GM21381 (cell line): ENCODE measurements at regions not wholly inside any gene's neighbourhood (a gene's known extent, or its start where the extent isn't known, plus 50 kb on each side); places are given as distances from the start of the nearest gene placed in this dataset.

Experiments
- ATAC-seq: cut with Tn5 transposase; IDR thresholded peaks from one replicate; pipeline ENCODE4 v1.9.1; 2021; ENCODE audit warnings: mild to moderate bottlenecking, moderate library complexity; ENCODE audit not compliant: unreplicated experiment

GRCh38 chr3:117434661-117435412, 725.3 kb downstream of the TUSC7 start:
- no peak for ATAC-seq

- ATAC-seq: no peak
Measured at GRCh38 chr3:117435506-117435905, 725.9 kb downstream of the TUSC7 start.

- ATAC-seq: no peak
Measured at GRCh38 chr3:117439812-117440211, 730.2 kb downstream of the TUSC7 start.

GRCh38 chr3:117441851-117442250, 732.3 kb downstream of the TUSC7 start:
- no peak for ATAC-seq

- ATAC-seq: no peak
Measured at GRCh38 chr3:117442566-117442965, 733.0 kb downstream of the TUSC7 start.

GRCh38 chr3:117443014-117443413, 733.4 kb downstream of the TUSC7 start:
- ATAC-seq: no peak

- no peak for ATAC-seq
Measured at GRCh38 chr3:117444175-117444574, 734.6 kb downstream of the TUSC7 start.

- ATAC-seq: no peak
Measured at GRCh38 chr3:117447419-117447818, 737.8 kb downstream of the TUSC7 start.

- no peak for ATAC-seq
Measured at GRCh38 chr3:117450026-117450425, 740.4 kb downstream of the TUSC7 start.

- ATAC-seq: no peak
Measured at GRCh38 chr3:117454254-117454653, 744.7 kb downstream of the TUSC7 start.

- ATAC-seq: no peak
Measured at GRCh38 chr3:117454908-117455307, 745.3 kb downstream of the TUSC7 start.

- no peak for ATAC-seq
Measured at GRCh38 chr3:117455782-117456181, 746.2 kb downstream of the TUSC7 start.

- no peak for ATAC-seq
Measured at GRCh38 chr3:117463276-117464115, 753.9 kb downstream of the TUSC7 start.

GRCh38 chr3:117471831-117472230, 762.3 kb downstream of the TUSC7 start:
- ATAC-seq: no peak

GRCh38 chr3:117473981-117474538, 764.5 kb downstream of the TUSC7 start:
- ATAC-seq: no peak

GRCh38 chr3:117476572-117476971, 767.0 kb downstream of the TUSC7 start:
- ATAC-seq: no peak

- ATAC-seq: no peak
Measured at GRCh38 chr3:117477214-117477755, 767.7 kb downstream of the TUSC7 start.

- peak; percentile 60 for ATAC-seq
Measured at GRCh38 chr3:117479095-117479494, 769.5 kb downstream of the TUSC7 start.

- no peak for ATAC-seq
Measured at GRCh38 chr3:117480525-117480924, 770.9 kb downstream of the TUSC7 start.

GRCh38 chr3:117480972-117481371, 771.4 kb downstream of the TUSC7 start:
- no peak for ATAC-seq

GRCh38 chr3:117483839-117484238, 774.3 kb downstream of the TUSC7 start:
- ATAC-seq: no peak

- peak; percentile 43 for ATAC-seq
Measured at GRCh38 chr3:117485841-117486240, 776.3 kb downstream of the TUSC7 start.
